ENCODE measurements at regions not wholly inside any gene's neighbourhood (a gene's known extent, or its start where the extent isn't known, plus 50 kb on each side); places are given as distances from the start of the nearest gene placed in this dataset.
"Not testable (repeated sequence)": the region's sequence is repeated elsewhere in the genome, so short reads cannot be mapped to it uniquely, and the experiment has no call there.

GRCh38 chrX:2162695-2163094 is 338.1 kb downstream of the DHRSX start:
- no peak overlapping the region for H3K4me3 Mint-ChIP-seq
- no peak overlapping the region for H3K27ac Mint-ChIP-seq
- peaks cover 2% of the 10 kb centered on the region; the same call in 1 of the 2 replicates for H3K27me3 Mint-ChIP-seq (ENCODE audit: insufficient read depth)
- TF ChIP-seq, protein P1, sequence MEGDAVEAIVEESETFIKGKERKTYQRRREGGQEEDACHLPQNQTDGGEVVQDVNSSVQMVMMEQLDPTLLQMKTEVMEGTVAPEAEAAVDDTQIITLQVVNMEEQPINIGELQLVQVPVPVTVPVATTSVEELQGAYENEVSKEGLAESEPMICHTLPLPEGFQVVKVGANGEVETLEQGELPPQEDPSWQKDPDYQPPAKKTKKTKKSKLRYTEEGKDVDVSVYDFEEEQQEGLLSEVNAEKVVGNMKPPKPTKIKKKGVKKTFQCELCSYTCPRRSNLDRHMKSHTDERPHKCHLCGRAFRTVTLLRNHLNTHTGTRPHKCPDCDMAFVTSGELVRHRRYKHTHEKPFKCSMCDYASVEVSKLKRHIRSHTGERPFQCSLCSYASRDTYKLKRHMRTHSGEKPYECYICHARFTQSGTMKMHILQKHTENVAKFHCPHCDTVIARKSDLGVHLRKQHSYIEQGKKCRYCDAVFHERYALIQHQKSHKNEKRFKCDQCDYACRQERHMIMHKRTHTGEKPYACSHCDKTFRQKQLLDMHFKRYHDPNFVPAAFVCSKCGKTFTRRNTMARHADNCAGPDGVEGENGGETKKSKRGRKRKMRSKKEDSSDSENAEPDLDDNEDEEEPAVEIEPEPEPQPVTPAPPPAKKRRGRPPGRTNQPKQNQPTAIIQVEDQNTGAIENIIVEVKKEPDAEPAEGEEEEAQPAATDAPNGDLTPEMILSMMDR (IDR thresholded peaks at IDR 0.05): no peak
- 0 out of 2 replicates have a peak, but pooled peaks cover 6% of the 10 kb centered on the region for H3K36me3 Mint-ChIP-seq (ENCODE audit: low read depth)
- DNase-seq: no peak
- H3K4me1 Mint-ChIP-seq (ENCODE audit: low read depth): no peaks in the 10 kb centered on the region
- peaks cover 25% of the 10 kb centered on the region; the same call in 1 of the 2 replicates for H3K9me3 Mint-ChIP-seq

DNA sequence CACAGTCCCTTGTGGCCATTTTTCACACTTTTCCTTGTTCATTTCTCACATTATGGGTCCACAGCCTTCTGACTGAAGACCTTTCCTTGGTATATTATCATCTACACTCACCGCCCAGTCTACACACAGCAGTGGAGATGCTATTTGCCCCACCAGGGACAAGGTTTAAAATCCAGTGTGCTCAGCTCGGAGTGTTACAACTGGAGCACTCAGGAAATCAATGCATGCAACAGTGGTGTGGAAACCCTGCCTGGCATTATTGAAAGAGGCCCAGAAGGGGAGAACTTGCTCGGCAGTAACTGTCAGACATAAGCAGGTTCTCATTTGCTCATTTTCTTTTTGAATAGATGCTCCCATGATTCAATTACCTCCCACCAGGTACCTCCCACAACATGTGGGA is 340.9 kb downstream of the DHRSX start:
- Mint-ChIP-seq H3K4me1 (ENCODE audit: low read depth) (no peaks in the 10 kb centered on the region), H3K36me3 (ENCODE audit: low read depth) (0 out of 2 replicates have a peak, but pooled peaks cover 6% of the 10 kb centered on the region), H3K27ac (no peak overlapping the region), H3K4me3 (no peak overlapping the region), H3K9me3 (peaks cover 42% of the 10 kb centered on the region), H3K27me3 (ENCODE audit: insufficient read depth) (peaks cover 4% of the 10 kb centered on the region; the same call in 1 of the 2 replicates)
- TF ChIP-seq, protein P1 (IDR thresholded peaks at IDR 0.05): no peak
- no peak for DNase-seq

DNA sequence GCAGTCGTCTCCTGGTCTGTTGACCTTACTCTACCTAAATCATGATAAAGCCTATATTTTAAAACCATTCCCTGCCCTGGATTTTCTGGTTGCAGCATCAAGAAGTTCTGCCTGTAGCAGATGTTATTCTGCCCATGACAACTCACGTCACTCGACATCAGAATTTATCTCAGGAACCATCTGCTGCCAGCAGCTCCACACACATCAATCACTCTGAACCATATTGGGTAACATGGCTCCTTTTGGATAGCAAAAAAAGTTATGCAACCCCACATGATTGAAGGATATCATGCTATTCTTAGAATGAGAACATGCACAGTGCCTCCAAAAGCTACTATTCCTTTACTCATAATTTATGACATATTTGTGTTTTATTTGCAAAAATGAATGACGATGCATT is 341.4 kb downstream of the DHRSX start:
- Mint-ChIP-seq H3K36me3 (ENCODE audit: low read depth) (0 out of 2 replicates have a peak, but pooled peaks cover 6% of the 10 kb centered on the region), H3K27me3 (ENCODE audit: insufficient read depth) (peaks cover 2% of the 10 kb centered on the region; the same call in 1 of the 2 replicates), H3K4me3 (no peak overlapping the region), H3K9me3 (peaks cover 47% of the 10 kb centered on the region), H3K27ac (no peak overlapping the region), H3K4me1 (ENCODE audit: low read depth) (no peaks in the 10 kb centered on the region)
- no peak for DNase-seq
- TF ChIP-seq, protein P1 (IDR thresholded peaks at IDR 0.05): no peak

GRCh38 chrX:2150722-2151121 is 350.1 kb downstream of the DHRSX start:
- H3K9me3 Mint-ChIP-seq: peaks cover 51% of the 10 kb centered on the region
- no peak for DNase-seq
- TF ChIP-seq, protein P1 (IDR thresholded peaks at IDR 0.05): no peak
- peaks cover 4% of the 10 kb centered on the region; the same call in 1 of the 2 replicates for H3K36me3 Mint-ChIP-seq (ENCODE audit: low read depth)
- H3K27ac Mint-ChIP-seq: no peak overlapping the region
- H3K27me3 Mint-ChIP-seq (ENCODE audit: insufficient read depth): no peaks in the 10 kb centered on the region
- H3K4me3 Mint-ChIP-seq: no peak overlapping the region
- H3K4me1 Mint-ChIP-seq (ENCODE audit: low read depth): no peaks in the 10 kb centered on the region

- H3K27ac Mint-ChIP-seq; H3K4me1 Mint-ChIP-seq (ENCODE audit: low read depth); H3K36me3 Mint-ChIP-seq (ENCODE audit: low read depth); DNase-seq; H3K4me3 Mint-ChIP-seq; H3K27me3 Mint-ChIP-seq (ENCODE audit: insufficient read depth): not testable (repeated sequence)
- H3K9me3 Mint-ChIP-seq: peaks cover 44% of the 10 kb centered on the region
Observed at GRCh38 chrX:2150014-2150413, 350.8 kb downstream of the DHRSX start.

GRCh38 chrX:2149055-2149454 is 351.7 kb downstream of the DHRSX start:
- H3K27ac Mint-ChIP-seq; DNase-seq; H3K4me1 Mint-ChIP-seq (ENCODE audit: low read depth); H3K4me3 Mint-ChIP-seq; H3K27me3 Mint-ChIP-seq (ENCODE audit: insufficient read depth); H3K36me3 Mint-ChIP-seq (ENCODE audit: low read depth): not testable (repeated sequence)
- peaks cover 37% of the 10 kb centered on the region for H3K9me3 Mint-ChIP-seq

DNA sequence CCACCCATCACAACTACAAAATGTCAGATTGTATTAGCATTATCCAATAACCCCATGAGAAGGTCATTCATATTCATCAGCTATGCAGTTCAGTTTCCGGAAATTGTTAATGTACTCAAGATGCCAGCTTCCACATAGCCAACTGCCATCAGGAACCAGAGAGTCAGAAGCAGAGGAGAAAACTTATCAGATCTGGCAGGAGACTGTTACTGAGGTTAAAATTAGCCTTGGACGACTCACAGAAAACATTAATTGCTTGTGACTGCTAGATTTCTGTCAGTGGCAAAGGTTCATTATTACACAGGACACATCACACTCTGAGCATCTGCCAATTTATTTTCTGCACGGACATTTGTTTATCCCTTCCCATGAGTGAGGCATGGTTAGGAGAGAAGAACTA is 352.8 kb downstream of the DHRSX start:
- no peaks in the 10 kb centered on the region for H3K4me1 Mint-ChIP-seq (ENCODE audit: low read depth)
- peaks cover 28% of the 10 kb centered on the region for H3K9me3 Mint-ChIP-seq
- no peak overlapping the region for H3K4me3 Mint-ChIP-seq
- H3K27me3 Mint-ChIP-seq (ENCODE audit: insufficient read depth): no peaks in the 10 kb centered on the region
- TF ChIP-seq, protein P1 (IDR thresholded peaks at IDR 0.05): no peak
- peaks cover 4% of the 10 kb centered on the region; the same call in 1 of the 2 replicates for H3K36me3 Mint-ChIP-seq (ENCODE audit: low read depth)
- no peak overlapping the region for H3K27ac Mint-ChIP-seq
- DNase-seq: no peak
